PFSK-1 (cell line): ENCODE measurements at regions not wholly inside any gene's neighbourhood (a gene's known extent, or its start where the extent isn't known, plus 50 kb on each side); places are given as distances from the start of the nearest gene placed in this dataset.

Source experiments
- FOXP2 ChIP-seq: optimal IDR thresholded peaks from 2 replicates; pipeline ENCODE3; 2011; ENCODE audit warnings: borderline replicate concordance, control low read depth, inconsistent platforms; ENCODE audit not compliant: insufficient read depth; ENCODE audit errors: extremely low read length, extremely low read depth
- POLR2AphosphoS5 ChIP-seq: IDR thresholded peaks from 2 replicates; pipeline ENCODE4 v1.6.1; 2012; ENCODE audit warnings: low read depth, mild to moderate bottlenecking, control low read depth, low read length, moderate library complexity
- REST ChIP-seq, 2 experiments: IDR thresholded peaks; 2 replicates each; pipeline versions ENCODE4 v1.6.1 to v1.8.0; 2011 to 2012; ENCODE audit warnings: low read depth in 2 of 2, low read length in 2 of 2, control low read depth in 1 of 2, inconsistent platforms in 1 of 2, mild to moderate bottlenecking in 1 of 2, moderate library complexity in 1 of 2; ENCODE audit not compliant: insufficient read depth in 1 of 2
- SIN3A ChIP-seq: IDR thresholded peaks from 2 replicates; pipeline ENCODE4 v1.6.1; 2012; ENCODE audit warnings: mild to moderate bottlenecking, low read length, moderate library complexity, borderline replicate concordance; ENCODE audit not compliant: insufficient read depth
- TAF1 ChIP-seq: IDR thresholded peaks from 2 replicates; pipeline ENCODE4 v1.6.1; 2012; ENCODE audit warnings: low read length, control low read depth, borderline replicate concordance; ENCODE audit not compliant: insufficient read depth

GRCh38 chr1:234780531-234781162 lies 170.7 kb upstream of the IRF2BP2 start:
- no peak for TF ChIP-seq POLR2AphosphoS5
- TF ChIP-seq SIN3A = no peak
- no peak for TF ChIP-seq TAF1
- no peak for TF ChIP-seq REST (IDR thresholded peaks at IDR 0.05; ENCODE audit: insufficient read depth in 1 of 2, low read depth in 2 of 2, low read length in 2 of 2)
- no peak for TF ChIP-seq FOXP2
